NCI-H82 treated with DMSO at 0.1 percent for 48 hours (cell line): ENCODE measurements at regions not wholly inside any gene's neighbourhood (a gene's known extent, or its start where the extent isn't known, plus 50 kb on each side); places are given as distances from the start of the nearest gene placed in this dataset.
"Not testable (repeated sequence)": the region's sequence is repeated elsewhere in the genome, so short reads cannot be mapped to it uniquely, and the experiment has no call there.

Source experiments
- DNase-seq: peaks from one replicate; lab custom pipeline; 2025; ENCODE audit not compliant: unreplicated experiment; lab: John Stamatoyannopoulos, UW

DNA sequence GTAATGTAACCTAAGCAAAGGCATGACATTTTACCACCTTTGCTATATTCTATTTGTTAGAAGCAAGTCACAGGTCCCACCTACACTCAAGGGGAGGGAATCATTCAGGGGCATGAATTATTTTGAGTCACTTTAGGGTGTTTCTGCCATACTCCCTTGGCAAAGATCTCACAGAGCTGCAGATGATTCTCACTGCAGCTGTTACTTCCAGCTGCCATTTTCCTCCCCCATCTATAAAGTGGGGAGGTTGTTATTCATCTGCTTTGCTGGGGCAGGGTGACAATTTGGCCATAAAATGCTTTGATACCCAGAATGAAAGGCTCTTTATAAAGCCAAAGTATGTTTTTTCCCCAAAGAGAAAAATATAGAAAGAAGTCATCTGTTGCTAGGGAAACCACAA is 136.5 kb upstream of the SMIM31 start:
- no peak for DNase-seq

DNA sequence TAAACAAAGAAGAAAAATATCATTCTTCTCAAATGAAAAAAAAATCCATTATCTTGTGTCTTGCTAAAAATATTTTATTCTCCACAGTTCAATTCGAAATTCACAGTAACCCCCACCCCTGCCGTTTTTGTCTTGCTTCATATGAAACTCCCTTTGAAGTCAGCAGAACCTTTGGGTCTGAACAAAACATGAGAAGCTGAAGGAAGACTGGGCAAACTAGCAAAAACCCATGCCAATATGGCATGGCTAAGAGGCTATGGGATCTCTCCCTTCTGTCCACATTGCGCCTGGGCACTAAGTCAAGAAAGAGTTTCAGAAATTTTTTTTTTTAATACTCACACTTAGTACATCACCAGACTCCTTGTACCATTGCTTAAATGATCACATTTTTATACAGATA is 136.0 kb upstream of the SMIM31 start:
- no peak for DNase-seq

- DNase-seq, result no peak
These were observed 131.9 kb upstream of the SMIM31 start for GRCh38 chr4:164621886-164622521.

GRCh38 chr4:164623099-164623498 is 130.8 kb upstream of the SMIM31 start:
- no peak for DNase-seq

- no peak for DNase-seq
These were observed 114.9 kb upstream of the SMIM31 start for GRCh38 chr4:164639001-164639400.

GRCh38 chr4:164648151-164648848 is 105.6 kb upstream of the SMIM31 start:
- DNase-seq, result no peak

- no peak for DNase-seq
These were observed 105.1 kb upstream of the SMIM31 start for GRCh38 chr4:164648849-164649212.

GRCh38 chr4:164659765-164660164 is 94.2 kb upstream of the SMIM31 start:
- DNase-seq, result no peak

DNA sequence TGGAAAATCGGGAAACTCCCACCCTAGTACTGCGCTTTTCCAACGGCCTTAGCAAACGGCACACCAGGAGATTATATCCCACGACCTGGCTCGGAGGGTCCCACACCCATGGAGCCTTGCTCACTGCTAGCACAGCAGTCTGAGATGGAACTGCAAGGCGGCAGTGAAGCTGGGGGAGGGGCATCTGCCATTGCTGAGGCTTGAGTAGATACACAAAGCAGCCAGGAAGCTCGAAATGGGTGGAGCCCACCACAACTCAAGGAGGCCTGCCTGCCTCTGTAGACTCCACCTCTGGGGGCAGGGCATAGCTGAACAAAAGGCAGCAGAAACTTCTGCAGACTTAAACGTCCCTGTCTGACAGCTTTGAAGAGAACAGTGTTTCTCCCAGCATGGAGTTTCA is 77.8 kb upstream of the SMIM31 start:
- DNase-seq, result not testable (repeated sequence)

GRCh38 chr4:164683040-164683439 is 70.9 kb upstream of the SMIM31 start:
- no peak for DNase-seq

- DNase-seq, result no peak
These were observed 58.3 kb upstream of the SMIM31 start for GRCh38 chr4:164695650-164696049.

DNA sequence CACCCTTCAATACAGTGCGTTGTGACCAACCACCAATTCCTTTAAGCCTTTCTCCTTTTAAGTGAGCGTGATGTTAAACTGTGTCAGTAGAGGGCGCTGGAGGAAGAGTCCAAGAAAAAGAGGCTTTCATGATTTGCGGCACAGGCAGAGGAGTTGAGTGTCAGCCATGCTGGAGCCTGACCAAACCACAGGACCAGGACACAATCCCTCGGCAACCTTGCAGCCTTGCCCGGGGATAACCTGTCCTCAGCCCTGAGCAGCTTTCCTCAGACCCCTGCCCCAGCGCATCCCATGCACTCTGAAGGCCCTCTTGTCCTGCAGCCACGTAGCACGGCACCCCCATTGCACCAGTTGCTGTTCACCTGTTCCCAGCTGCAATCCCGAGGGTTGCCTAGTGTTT is 53.5 kb upstream of the SMIM31 start:
- no peak for DNase-seq

DNA sequence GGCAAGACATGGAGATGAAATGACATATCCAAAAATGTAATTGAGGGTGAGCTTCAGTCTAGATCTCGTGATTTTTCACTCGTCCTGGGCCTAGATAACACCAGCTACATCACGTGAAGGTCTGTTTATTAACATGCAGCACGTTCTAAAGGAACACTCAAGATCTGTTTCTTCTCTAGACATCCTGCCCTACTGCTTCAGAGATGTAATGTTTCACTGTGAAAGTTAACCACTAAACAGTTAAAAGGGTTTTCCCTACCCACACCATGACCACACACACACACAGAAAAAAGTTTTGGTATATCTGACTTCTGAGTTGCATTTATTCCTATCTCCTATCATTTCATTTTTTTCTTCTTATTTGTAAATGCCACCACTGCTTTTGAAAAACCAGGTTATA is 52.3 kb upstream of the SMIM31 start:
- DNase-seq, result no peak
